ENCODE measurements at regions not wholly inside any gene's neighbourhood (a gene's known extent, or its start where the extent isn't known, plus 50 kb on each side); places are given as distances from the start of the nearest gene placed in this dataset.

- TF ChIP-seq CTCF (IDR thresholded peaks at IDR 0.05) = no peak
- TF ChIP-seq POLR2A (IDR thresholded peaks at IDR 0.05) = no peak
Observed at GRCh38 chr12:14164266-14164665, 182.9 kb upstream of the GRIN2B start.

Data from heart left ventricle (tissue), 13 donors.